C4-2B (cell line): ENCODE measurements at regions not wholly inside any gene's neighbourhood (a gene's known extent, or its start where the extent isn't known, plus 50 kb on each side); places are given as distances from the start of the nearest gene placed in this dataset.

Experiments
- CTCF ChIP-seq: fragments of 450-650 bp; conservative IDR thresholded peaks from 2 replicates; pipeline ENCODE4 v1.5.1; 2017; ENCODE audit warnings: mild to moderate bottlenecking
- ZFX ChIP-seq: fragments of 450-650 bp; IDR thresholded peaks from 2 replicates; pipeline ENCODE4 v1.6.1; 2017

- TF ChIP-seq CTCF (no peak), ZFX (no peak)
These were observed 90.2 kb upstream of the UQCRFS1 start for GRCh38 chr19:29303069-29303718.
